Cardiac fibroblast (primary cell): ENCODE measurements at regions not wholly inside any gene's neighbourhood (a gene's known extent, or its start where the extent isn't known, plus 50 kb on each side); places are given as distances from the start of the nearest gene placed in this dataset.
A peak's percentile ranks its signal among the peaks of the same experiment; 100 is the strongest.

ENCODE experiments used
- DNase-seq, 2 donors: peaks; one replicate each; pipeline versions ENCODE4 v3.0.0 to v3.0.0-alpha.2; 2010; ENCODE audit warnings: low read depth in 2 of 2
- H3K4me3 ChIP-seq, 2 donors: replicated peaks in 1 of 2; 1 replicate in 1 of 2; 2 replicates in 1 of 2; pipeline ENCODE4 v1.5.1; 2011; ENCODE audit warnings: low read depth in 2 of 2, low read length in 2 of 2, mild to moderate bottlenecking in 2 of 2, moderate library complexity in 1 of 2
- TF ChIP-seq, protein P1 (sequence below): IDR thresholded peaks from one replicate; pipeline ENCODE4 v1.5.1; 2011; ENCODE audit warnings: low read depth, mild to moderate bottlenecking, low read length, inconsistent platforms

DNA sequence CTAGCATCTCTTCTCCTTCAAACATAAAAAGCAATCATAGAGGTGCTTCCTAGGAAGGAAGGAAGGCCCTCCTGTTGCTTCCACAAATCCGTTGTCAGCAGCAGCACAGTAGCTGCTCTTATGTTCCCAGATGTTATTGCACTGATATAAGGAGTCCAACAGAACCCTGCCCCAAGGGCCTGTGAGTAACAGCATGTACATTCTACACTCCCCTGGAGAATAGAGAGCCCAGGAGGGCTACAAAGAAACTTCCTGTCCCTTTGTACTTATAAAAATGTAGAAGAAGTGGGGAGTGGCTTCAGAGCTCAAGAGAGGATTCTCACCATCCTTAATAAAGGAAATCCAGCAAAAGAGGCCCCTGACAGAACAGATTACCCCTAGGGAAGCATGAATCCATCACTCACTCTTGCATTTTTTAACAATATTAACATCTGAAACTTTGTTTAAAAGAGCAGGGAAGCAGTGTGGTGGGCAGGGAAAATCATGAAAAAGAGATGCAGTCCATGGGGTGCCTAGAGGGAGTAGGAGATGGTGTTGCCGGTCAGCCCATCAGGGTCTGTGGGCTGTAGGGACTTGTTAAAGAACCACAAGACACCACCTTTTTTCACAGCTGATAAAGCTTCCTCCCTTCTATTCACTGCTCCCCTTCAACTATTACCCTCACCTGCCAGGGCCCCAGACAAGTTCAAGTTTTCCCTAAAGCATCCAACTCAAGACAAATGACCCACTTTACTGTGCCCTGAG is 104.5 kb upstream of the ADGRF1 start:
- H3K4me3 ChIP-seq: no peak overlapping the region
- DNase-seq: peak; percentile 61 to 88
- TF ChIP-seq, protein P1, sequence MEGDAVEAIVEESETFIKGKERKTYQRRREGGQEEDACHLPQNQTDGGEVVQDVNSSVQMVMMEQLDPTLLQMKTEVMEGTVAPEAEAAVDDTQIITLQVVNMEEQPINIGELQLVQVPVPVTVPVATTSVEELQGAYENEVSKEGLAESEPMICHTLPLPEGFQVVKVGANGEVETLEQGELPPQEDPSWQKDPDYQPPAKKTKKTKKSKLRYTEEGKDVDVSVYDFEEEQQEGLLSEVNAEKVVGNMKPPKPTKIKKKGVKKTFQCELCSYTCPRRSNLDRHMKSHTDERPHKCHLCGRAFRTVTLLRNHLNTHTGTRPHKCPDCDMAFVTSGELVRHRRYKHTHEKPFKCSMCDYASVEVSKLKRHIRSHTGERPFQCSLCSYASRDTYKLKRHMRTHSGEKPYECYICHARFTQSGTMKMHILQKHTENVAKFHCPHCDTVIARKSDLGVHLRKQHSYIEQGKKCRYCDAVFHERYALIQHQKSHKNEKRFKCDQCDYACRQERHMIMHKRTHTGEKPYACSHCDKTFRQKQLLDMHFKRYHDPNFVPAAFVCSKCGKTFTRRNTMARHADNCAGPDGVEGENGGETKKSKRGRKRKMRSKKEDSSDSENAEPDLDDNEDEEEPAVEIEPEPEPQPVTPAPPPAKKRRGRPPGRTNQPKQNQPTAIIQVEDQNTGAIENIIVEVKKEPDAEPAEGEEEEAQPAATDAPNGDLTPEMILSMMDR: no peak

GRCh38 chr6:47145212-47145611 is 103.1 kb upstream of the ADGRF1 start:
- DNase-seq: peak; percentile 43 to 56
- no peak overlapping the region for H3K4me3 ChIP-seq
- TF ChIP-seq, protein P1: no peak

GRCh38 chr6:47144306-47144705 is 102.2 kb upstream of the ADGRF1 start:
- no peak overlapping the region for H3K4me3 ChIP-seq
- DNase-seq: peak; percentile 96 to 98
- TF ChIP-seq, protein P1: no peak

- DNase-seq: no peak
- H3K4me3 ChIP-seq: no peak overlapping the region
- TF ChIP-seq, protein P1: no peak
Observed at GRCh38 chr6:47141963-47142362, 99.8 kb upstream of the ADGRF1 start.

DNA sequence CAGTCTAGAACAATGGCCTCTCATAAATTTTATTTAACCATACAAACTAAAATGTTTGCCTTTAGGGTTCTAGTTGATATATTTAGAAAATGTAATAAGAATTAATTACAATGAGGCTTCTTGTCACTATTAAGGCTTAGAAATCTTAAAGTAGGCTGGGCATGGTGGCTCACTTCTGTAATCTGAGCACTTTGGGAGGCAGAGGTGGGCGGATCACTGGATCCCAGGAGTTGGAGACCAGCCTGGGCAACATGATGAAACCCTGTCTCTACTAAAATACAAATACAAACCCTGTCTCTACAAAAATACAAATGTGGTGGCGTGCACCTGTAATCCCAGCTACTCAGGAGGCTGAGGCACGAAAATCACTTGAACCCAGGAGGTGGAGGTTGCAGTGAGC is 99.0 kb upstream of the ADGRF1 start:
- no peak overlapping the region for H3K4me3 ChIP-seq
- TF ChIP-seq, protein P1: no peak
- DNase-seq: no peak

DNA sequence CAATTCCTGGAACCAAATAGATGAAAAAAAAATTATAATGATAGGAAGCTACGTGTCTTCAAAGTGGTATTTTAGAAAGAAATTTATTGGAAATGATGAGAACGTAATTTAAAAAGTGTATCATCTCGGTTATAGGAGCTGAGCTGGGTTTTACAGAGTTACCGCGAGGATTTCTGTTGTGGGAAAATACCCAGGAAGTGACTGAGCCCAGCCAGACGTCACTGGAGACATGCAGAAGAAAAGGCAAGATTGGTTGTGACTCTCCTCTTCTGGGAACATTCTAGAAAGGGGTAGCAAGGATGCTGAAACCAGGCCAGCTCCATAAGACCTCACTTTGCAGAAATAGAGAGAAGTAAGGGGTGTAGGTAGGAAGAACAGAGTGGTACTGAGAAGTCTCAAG is 95.9 kb upstream of the ADGRF1 start:
- peak; percentile 46 to 71 for DNase-seq
- H3K4me3 ChIP-seq: no peak overlapping the region
- TF ChIP-seq, protein P1: no peak

- TF ChIP-seq, protein P1: no peak
- no peak for DNase-seq
- H3K4me3 ChIP-seq: no peak overlapping the region
Observed at GRCh38 chr6:47137073-47137472, 94.9 kb upstream of the ADGRF1 start.
